BE2C (cell line): ENCODE measurements at regions not wholly inside any gene's neighbourhood (a gene's known extent, or its start where the extent isn't known, plus 50 kb on each side); places are given as distances from the start of the nearest gene placed in this dataset.
"Not testable (repeated sequence)": the region's sequence is repeated elsewhere in the genome, so short reads cannot be mapped to it uniquely, and the experiment has no call there.

Source experiments
- DNase-seq: peaks from one replicate; pipeline ENCODE4 v3.0.0-alpha.2; 2020
- H3K27me3 ChIP-seq: fragments of 250-450 bp; sonication (Bioruptor Pico); 2 replicates; pipeline ENCODE4 v1.5.1; 2020; ENCODE audit warnings: mild to moderate bottlenecking
- H3K36me3 ChIP-seq: fragments of 250-450 bp; sonication (Bioruptor Pico); 2 replicates; pipeline ENCODE4 v1.5.1; 2020; ENCODE audit warnings: mild to moderate bottlenecking
- H3K4me1 ChIP-seq: fragments of 250-450 bp; sonication (Bioruptor Pico); 2 replicates; pipeline ENCODE4 v1.5.1; 2020
- H3K4me3 ChIP-seq: 2 replicates; pipeline ENCODE4 v1.5.1; 2011; ENCODE audit warnings: low read depth, low read length
- H3K9me3 ChIP-seq: fragments of 250-450 bp; sonication (Bioruptor Pico); 2 replicates; pipeline ENCODE4 v1.5.1; 2020
- CTCF ChIP-seq: IDR thresholded peaks from 2 replicates; pipeline ENCODE4 v1.5.1; 2012; ENCODE audit warnings: mild to moderate bottlenecking, low read depth, low read length

GRCh38 chr2:65749545-65749944, 317.1 kb upstream of the SPRED2 start:
- Histone ChIP-seq H3K9me3 (no peaks in the 10 kb centered on the region), H3K4me1 (no peaks in the 10 kb centered on the region), H3K27me3 (no peaks in the 10 kb centered on the region), H3K4me3 (no peak overlapping the region), H3K36me3 (no peaks in the 10 kb centered on the region)
- TF ChIP-seq CTCF, result no peak
- DNase-seq, result no peak

GRCh38 chr2:65747875-65748274, 315.5 kb upstream of the SPRED2 start:
- not testable (repeated sequence) for H3K36me3 ChIP-seq, DNase-seq, H3K4me3 ChIP-seq, H3K9me3 ChIP-seq, H3K27me3 ChIP-seq, H3K4me1 ChIP-seq

GRCh38 chr2:65746931-65747675, 314.7 kb upstream of the SPRED2 start:
- TF ChIP-seq CTCF, result no peak
- Histone ChIP-seq H3K27me3 (no peaks in the 10 kb centered on the region), H3K4me3 (no peak overlapping the region), H3K4me1 (no peaks in the 10 kb centered on the region), H3K9me3 (no peaks in the 10 kb centered on the region), H3K36me3 (no peaks in the 10 kb centered on the region)
- DNase-seq, result no peak

- Histone ChIP-seq H3K4me3 (no peak overlapping the region), H3K36me3 (no peaks in the 10 kb centered on the region), H3K9me3 (no peaks in the 10 kb centered on the region), H3K27me3 (no peaks in the 10 kb centered on the region), H3K4me1 (no peaks in the 10 kb centered on the region)
- DNase-seq, result no peak
- TF ChIP-seq CTCF, result no peak
These were observed 312.2 kb upstream of the SPRED2 start for GRCh38 chr2:65744477-65745200.

GRCh38 chr2:65742977-65743376, 310.6 kb upstream of the SPRED2 start:
- TF ChIP-seq CTCF, result no peak
- Histone ChIP-seq H3K4me3 (no peak overlapping the region), H3K36me3 (no peaks in the 10 kb centered on the region), H3K4me1 (no peaks in the 10 kb centered on the region), H3K9me3 (no peaks in the 10 kb centered on the region), H3K27me3 (no peaks in the 10 kb centered on the region)
- no peak for DNase-seq

GRCh38 chr2:65739927-65740326, 307.5 kb upstream of the SPRED2 start:
- H3K27me3 ChIP-seq, result no peaks in the 10 kb centered on the region
- no peaks in the 10 kb centered on the region for H3K36me3 ChIP-seq
- no peaks in the 10 kb centered on the region for H3K9me3 ChIP-seq
- no peak overlapping the region for H3K4me3 ChIP-seq
- TF ChIP-seq CTCF, result no peak
- DNase-seq, result no peak
- no peaks in the 10 kb centered on the region for H3K4me1 ChIP-seq
